ENCODE measurements at regions not wholly inside any gene's neighbourhood (a gene's known extent, or its start where the extent isn't known, plus 50 kb on each side); places are given as distances from the start of the nearest gene placed in this dataset.

GRCh38 chr16:65532846-65533245, 411.0 kb upstream of the CDH11 start:
- TF ChIP-seq CTCF (IDR thresholded peaks at IDR 0.05; ENCODE audit: low read depth, low read length), result no peak
- no peak overlapping the region for H3K4me3 ChIP-seq (ENCODE audit: low read depth, low read length)

GRCh38 chr16:65532258-65532657, 410.4 kb upstream of the CDH11 start:
- H3K4me3 ChIP-seq (ENCODE audit: low read depth, low read length), result no peak overlapping the region
- no peak for TF ChIP-seq CTCF (IDR thresholded peaks at IDR 0.05; ENCODE audit: low read depth, low read length)

GRCh38 chr16:65531475-65531874, 409.6 kb upstream of the CDH11 start:
- no peak overlapping the region for H3K4me3 ChIP-seq (ENCODE audit: low read depth, low read length)
- TF ChIP-seq CTCF (IDR thresholded peaks at IDR 0.05; ENCODE audit: low read depth, low read length), result no peak

GRCh38 chr16:65525707-65526106, 403.8 kb upstream of the CDH11 start:
- no peak overlapping the region for H3K4me3 ChIP-seq (ENCODE audit: low read depth, low read length)
- no peak for TF ChIP-seq CTCF (IDR thresholded peaks at IDR 0.05; ENCODE audit: low read depth, low read length)

GRCh38 chr16:65524997-65525396, 403.1 kb upstream of the CDH11 start:
- no peak for TF ChIP-seq CTCF (IDR thresholded peaks at IDR 0.05; ENCODE audit: low read depth, low read length)
- no peak overlapping the region for H3K4me3 ChIP-seq (ENCODE audit: low read depth, low read length)

GRCh38 chr16:65524231-65524630, 402.4 kb upstream of the CDH11 start:
- no peak overlapping the region for H3K4me3 ChIP-seq (ENCODE audit: low read depth, low read length)
- no peak for TF ChIP-seq CTCF (IDR thresholded peaks at IDR 0.05; ENCODE audit: low read depth, low read length)

GRCh38 chr16:65523283-65523944, 401.6 kb upstream of the CDH11 start:
- H3K4me3 ChIP-seq (ENCODE audit: low read depth, low read length), result no peak overlapping the region
- TF ChIP-seq CTCF (IDR thresholded peaks at IDR 0.05; ENCODE audit: low read depth, low read length), result no peak
